Breast epithelium (tissue), 3 donors: ENCODE measurements at regions not wholly inside any gene's neighbourhood (a gene's known extent, or its start where the extent isn't known, plus 50 kb on each side); places are given as distances from the start of the nearest gene placed in this dataset.

Source experiments
- POLR2A ChIP-seq: fragments of 450-650 bp; IDR thresholded peaks from one replicate; pipeline ENCODE4 v1.6.1; 2016; ENCODE audit warnings: antibody characterized with exemption, mild to moderate bottlenecking, moderate library complexity
- TF ChIP-seq, protein P1 (sequence below), 3 donors: fragments of 450-650 bp; IDR thresholded peaks; one replicate each; pipeline ENCODE4 v1.5.1; 2016 to 2017; ENCODE audit warnings: antibody characterized with exemption in 3 of 3, mild to moderate bottlenecking in 3 of 3, moderate library complexity in 3 of 3

DNA sequence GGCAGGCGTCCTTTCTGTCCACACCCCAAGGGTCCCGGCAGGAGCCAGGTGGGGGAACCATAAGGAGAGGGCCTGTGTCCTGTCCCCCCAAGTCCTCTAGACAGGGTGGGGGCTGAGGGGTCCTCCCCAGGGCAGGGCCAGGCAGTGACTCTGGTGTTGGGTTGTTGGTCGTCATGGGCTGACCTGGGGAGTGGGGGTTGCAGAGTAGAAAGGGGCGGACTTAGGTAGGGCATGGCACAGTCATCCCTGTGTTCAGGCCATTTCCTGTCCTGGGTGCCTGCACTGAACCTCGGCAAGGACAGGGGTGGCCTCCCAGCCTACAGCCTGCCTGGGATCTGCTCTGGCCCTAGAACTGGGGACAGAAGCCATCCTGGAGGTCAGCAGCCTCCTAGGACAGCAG is 356.2 kb downstream of the TMEM121 start:
- TF ChIP-seq, protein P1, sequence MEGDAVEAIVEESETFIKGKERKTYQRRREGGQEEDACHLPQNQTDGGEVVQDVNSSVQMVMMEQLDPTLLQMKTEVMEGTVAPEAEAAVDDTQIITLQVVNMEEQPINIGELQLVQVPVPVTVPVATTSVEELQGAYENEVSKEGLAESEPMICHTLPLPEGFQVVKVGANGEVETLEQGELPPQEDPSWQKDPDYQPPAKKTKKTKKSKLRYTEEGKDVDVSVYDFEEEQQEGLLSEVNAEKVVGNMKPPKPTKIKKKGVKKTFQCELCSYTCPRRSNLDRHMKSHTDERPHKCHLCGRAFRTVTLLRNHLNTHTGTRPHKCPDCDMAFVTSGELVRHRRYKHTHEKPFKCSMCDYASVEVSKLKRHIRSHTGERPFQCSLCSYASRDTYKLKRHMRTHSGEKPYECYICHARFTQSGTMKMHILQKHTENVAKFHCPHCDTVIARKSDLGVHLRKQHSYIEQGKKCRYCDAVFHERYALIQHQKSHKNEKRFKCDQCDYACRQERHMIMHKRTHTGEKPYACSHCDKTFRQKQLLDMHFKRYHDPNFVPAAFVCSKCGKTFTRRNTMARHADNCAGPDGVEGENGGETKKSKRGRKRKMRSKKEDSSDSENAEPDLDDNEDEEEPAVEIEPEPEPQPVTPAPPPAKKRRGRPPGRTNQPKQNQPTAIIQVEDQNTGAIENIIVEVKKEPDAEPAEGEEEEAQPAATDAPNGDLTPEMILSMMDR (IDR thresholded peaks at IDR 0.05), result no peak
- no peak for TF ChIP-seq POLR2A
